GM12874 (cell line): ENCODE measurements at regions not wholly inside any gene's neighbourhood (a gene's known extent, or its start where the extent isn't known, plus 50 kb on each side); places are given as distances from the start of the nearest gene placed in this dataset.

Experiments
- TF ChIP-seq, protein P1 (sequence below): IDR thresholded peaks from 2 replicates; pipeline ENCODE4 v1.5.1; 2011; ENCODE audit warnings: low read depth, mild to moderate bottlenecking, control low read depth, low read length, moderate library complexity; ENCODE audit not compliant: insufficient read depth

DNA sequence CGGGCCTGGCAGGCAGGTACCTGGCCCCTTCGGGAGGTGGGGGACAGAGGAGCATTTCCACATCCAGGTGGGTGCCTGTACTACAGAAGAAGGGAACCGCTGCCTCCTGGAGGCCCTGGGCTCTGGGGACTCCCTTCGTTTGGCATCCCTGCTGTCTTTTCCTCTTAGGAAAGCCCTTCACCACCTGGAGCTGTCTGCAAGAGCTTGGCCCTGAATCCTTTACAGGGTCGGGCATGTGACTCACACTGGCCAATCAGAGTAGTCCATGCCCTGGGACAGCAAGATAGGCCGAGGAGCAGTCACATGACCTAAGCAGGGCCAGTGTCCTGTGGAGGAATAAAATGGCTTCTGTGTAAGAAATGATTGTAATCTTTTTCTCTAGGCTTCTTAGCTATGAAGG is 224.9 kb downstream of the ANKRD60 start:
- TF ChIP-seq, protein P1, sequence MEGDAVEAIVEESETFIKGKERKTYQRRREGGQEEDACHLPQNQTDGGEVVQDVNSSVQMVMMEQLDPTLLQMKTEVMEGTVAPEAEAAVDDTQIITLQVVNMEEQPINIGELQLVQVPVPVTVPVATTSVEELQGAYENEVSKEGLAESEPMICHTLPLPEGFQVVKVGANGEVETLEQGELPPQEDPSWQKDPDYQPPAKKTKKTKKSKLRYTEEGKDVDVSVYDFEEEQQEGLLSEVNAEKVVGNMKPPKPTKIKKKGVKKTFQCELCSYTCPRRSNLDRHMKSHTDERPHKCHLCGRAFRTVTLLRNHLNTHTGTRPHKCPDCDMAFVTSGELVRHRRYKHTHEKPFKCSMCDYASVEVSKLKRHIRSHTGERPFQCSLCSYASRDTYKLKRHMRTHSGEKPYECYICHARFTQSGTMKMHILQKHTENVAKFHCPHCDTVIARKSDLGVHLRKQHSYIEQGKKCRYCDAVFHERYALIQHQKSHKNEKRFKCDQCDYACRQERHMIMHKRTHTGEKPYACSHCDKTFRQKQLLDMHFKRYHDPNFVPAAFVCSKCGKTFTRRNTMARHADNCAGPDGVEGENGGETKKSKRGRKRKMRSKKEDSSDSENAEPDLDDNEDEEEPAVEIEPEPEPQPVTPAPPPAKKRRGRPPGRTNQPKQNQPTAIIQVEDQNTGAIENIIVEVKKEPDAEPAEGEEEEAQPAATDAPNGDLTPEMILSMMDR = no peak

DNA sequence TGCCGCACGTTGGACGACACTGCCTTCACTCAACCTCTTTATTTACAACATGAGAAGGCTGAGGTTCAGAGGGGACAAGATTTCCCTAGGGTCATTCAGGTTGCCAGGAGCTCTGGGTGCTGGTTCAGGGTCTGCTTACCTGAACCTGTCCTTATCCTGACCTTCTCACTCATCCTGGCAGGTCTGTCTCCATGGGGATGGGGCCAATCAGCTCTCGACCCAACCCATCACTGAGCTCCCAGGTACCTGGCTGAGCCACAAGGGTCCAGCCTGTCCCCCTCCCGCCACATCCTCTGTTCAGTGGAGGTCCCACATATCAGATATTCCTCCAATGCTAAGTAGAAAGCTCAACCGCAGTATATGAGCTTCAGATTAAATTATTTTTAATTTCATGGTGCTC is 225.6 kb downstream of the ANKRD60 start:
- TF ChIP-seq, protein P1 = no peak

DNA sequence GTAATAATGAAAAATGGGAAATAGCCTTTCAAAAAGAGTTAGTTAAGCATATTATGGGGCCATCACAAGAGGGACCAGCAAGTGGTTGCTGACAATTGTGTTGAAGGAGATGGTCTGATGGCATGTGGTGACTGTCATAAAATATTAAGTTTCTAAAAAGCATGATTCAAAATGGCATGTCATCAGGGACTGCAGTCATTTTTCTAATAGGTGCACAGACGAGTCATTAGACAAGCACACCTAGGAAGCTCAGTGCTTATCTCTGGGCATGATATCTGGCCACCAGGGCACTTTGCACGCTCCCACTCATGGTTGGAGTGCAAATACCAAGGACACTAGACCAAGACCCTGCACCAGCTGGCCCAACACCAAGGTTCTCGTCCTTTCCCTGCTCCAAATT is 226.5 kb downstream of the ANKRD60 start:
- TF ChIP-seq, protein P1 = no peak

DNA sequence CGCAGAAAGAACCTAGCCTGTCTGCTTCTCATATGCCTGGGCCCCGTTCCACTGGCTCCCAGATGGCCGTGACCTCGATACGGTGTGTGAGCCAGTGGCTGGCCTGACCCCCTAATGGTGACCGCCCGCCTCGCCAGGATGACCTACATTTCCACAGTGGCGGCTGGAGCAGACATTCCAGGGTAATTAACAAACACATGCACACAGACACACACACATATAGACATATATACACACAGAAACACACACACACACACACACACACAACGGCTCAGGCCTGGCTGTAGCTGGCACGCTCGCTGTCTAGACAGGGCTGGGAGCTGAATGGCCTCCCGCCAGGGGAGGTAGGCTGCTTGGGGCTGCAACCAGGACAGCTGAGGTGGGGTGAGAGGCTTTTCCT is 227.1 kb downstream of the ANKRD60 start:
- TF ChIP-seq, protein P1 = no peak

DNA sequence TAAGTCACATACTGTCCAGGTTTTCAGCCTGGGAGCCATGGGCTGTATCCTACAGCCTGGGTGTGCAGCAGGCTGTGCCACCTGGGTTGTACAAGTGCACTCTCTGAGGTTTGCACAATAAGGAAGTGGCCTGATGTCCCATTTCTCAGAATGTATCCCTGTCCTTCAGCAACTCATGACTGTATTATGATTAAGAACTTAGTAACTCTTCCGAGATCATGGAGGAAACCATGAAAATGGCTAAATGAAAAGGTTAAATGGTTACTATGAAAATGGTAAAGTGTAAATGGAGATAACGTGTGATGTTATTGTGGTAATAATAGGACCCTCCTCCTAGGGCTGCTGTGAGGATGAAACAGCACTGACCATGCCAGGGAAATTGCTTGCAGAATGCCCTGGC is 227.6 kb downstream of the ANKRD60 start:
- TF ChIP-seq, protein P1 = no peak

DNA sequence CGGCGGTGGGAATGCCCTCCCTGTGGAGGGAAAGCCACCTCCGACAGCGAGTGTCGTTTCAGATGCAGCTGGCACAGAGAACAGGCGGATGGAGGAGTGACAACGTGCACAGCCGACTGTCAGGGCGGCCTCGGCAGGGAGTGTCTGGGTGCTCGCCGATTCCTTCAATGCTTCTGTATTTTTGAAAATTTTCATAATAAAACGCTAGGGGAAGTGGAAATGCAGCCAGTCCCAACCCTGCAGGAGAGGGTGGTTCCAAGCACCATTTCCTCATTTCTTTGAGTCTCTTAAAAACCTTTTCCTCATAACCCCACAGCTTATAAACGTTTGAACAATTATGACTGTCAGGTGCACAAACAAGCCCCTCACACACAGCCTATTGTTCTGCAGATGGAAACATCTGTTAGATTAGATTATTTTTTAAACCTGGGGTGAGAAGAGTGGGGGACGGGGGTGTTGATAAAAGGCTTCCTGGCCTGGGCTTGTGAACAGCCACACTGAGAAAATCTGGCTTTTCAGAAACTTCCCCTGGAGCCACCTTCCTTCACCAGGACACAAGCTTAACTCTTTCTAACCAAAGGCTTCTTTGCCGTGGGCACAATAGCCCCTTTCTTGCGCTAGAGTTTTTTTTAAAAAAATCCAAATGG is 228.9 kb downstream of the ANKRD60 start:
- TF ChIP-seq, protein P1 = no peak

DNA sequence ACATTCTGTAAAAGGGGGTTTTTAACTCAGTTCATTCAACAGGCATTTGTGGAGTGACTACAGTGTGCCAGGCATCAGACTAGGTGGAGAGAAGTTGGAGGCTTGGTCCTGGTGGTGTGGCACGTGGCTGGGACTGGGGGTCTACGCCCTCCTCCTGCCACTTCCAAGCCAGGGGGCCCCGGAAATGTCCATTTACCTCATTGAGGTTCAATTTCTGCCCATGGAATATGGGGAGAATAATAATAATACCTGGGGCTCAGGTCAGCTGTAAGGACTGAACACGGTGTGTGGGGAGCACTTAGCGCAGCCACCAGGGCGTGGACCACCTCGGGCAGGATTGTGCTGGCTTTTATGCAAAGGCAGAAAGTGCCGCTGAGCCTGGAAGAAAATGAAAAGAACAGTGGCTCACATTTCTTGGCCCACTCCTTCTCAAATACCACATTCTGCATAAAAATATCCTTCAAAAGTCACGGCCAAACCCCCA is 229.4 kb downstream of the ANKRD60 start:
- TF ChIP-seq, protein P1 = no peak
